ENCODE measurements at regions not wholly inside any gene's neighbourhood (a gene's known extent, or its start where the extent isn't known, plus 50 kb on each side); places are given as distances from the start of the nearest gene placed in this dataset.

DNA sequence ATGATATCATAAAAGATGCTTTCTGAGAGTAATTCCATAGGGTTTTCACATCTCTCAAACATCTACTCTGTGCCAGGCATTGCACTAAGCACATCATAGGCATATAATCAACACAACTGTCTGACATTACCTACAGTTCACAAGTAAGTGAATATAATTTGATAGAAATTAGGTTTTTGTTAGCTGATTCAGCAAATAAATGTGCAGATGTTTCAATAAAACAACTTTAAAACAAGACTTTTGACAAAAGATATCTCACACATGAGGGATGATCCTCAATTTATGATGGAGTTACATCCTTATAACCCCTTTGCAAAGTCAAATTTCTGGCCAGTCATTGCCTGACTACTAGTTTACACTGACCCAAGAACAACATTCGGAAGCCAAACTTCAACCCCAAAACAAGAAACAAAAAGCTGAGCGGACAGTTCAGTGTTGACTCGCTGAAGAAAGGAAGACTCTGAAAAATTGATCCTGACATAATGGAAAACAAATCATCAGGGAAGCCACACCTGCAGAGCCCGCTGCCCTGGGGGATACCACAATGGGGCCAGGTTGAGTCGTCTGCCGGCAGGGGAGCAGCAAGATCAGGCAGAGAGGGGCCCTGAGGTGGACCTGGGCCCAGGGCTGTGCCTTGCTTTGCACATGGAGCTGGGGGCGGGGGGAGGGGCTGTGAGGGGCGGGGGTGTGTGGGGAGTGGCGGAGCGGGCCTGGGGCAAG is 739.2 kb upstream of the GJE1 start:
- TF ChIP-seq, protein P1, sequence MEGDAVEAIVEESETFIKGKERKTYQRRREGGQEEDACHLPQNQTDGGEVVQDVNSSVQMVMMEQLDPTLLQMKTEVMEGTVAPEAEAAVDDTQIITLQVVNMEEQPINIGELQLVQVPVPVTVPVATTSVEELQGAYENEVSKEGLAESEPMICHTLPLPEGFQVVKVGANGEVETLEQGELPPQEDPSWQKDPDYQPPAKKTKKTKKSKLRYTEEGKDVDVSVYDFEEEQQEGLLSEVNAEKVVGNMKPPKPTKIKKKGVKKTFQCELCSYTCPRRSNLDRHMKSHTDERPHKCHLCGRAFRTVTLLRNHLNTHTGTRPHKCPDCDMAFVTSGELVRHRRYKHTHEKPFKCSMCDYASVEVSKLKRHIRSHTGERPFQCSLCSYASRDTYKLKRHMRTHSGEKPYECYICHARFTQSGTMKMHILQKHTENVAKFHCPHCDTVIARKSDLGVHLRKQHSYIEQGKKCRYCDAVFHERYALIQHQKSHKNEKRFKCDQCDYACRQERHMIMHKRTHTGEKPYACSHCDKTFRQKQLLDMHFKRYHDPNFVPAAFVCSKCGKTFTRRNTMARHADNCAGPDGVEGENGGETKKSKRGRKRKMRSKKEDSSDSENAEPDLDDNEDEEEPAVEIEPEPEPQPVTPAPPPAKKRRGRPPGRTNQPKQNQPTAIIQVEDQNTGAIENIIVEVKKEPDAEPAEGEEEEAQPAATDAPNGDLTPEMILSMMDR (conservative IDR thresholded peaks at IDR 0.05 in 1 of 2, IDR thresholded peaks at IDR 0.05 in 1 of 2; ENCODE audit: extremely low read depth in 1 of 2, insufficient read depth in 1 of 2, low read depth in 1 of 2, low read length in 2 of 2), result no peak
- TF ChIP-seq EZH2 (IDR thresholded peaks at IDR 0.05; ENCODE audit: borderline replicate concordance, low read length), result no peak

All from mammary epithelial cell (primary cell).